Calu3 (cell line): ENCODE measurements at regions not wholly inside any gene's neighbourhood (a gene's known extent, or its start where the extent isn't known, plus 50 kb on each side); places are given as distances from the start of the nearest gene placed in this dataset.

Experiments
- BruUV-seq: library from RNA; stranded (reverse); fragments of 400-500 nt; replicated peaks from 2 replicates; lab custom pipeline; 2021; lab: Mats Ljungman, UMichigan
- CTCF ChIA-PET: fragments of 300-600 bp; sonication (Branson Sonifier 250); formaldehyde crosslinking; loops from one replicate; lab custom pipeline; 2022; ENCODE audit warnings: antibody characterized with exemption; lab: Charles Lee
- DNase-seq: peaks from one replicate; pipeline ENCODE4 v3.0.0; 2022
- H3K27ac Mint-ChIP-seq: one replicate; pipeline ENCODE4 v1.8.0; 2022; ENCODE audit warnings: mixed read lengths; ENCODE audit not compliant: unreplicated experiment
- H3K27me3 Mint-ChIP-seq: one replicate; pipeline ENCODE4 v1.8.0; 2022; ENCODE audit warnings: mixed read lengths; ENCODE audit not compliant: unreplicated experiment
- H3K36me3 Mint-ChIP-seq: one replicate; pipeline ENCODE4 v1.8.0; 2022; ENCODE audit warnings: mild to moderate bottlenecking, moderate library complexity, mixed read lengths; ENCODE audit not compliant: insufficient read depth, unreplicated experiment
- H3K4me1 Mint-ChIP-seq: one replicate; pipeline ENCODE4 v1.8.0; 2022; ENCODE audit warnings: mild to moderate bottlenecking, low read depth, mixed read lengths; ENCODE audit not compliant: unreplicated experiment
- H3K4me3 Mint-ChIP-seq: one replicate; pipeline ENCODE4 v1.8.0; 2022; ENCODE audit warnings: mild to moderate bottlenecking, low read depth, moderate library complexity, mixed read lengths; ENCODE audit not compliant: unreplicated experiment
- H3K9me3 Mint-ChIP-seq: one replicate; pipeline ENCODE4 v1.8.0; 2022; ENCODE audit warnings: low read depth, mixed read lengths; ENCODE audit not compliant: unreplicated experiment
- intact Hi-C: fragments of 100-400 bp; cut with micrococcal nuclease; formaldehyde crosslinking; loops from one replicate; pipeline ENCODE4 v1.10.0; 2022; ENCODE audit not compliant: unreplicated experiment
- TF ChIP-seq, protein P1 (sequence below): fragments of 200-600 bp; IDR thresholded peaks from one replicate; pipeline ENCODE4 v1.8.0; 2022; ENCODE audit warnings: antibody characterized with exemption; ENCODE audit not compliant: unreplicated experiment

DNA sequence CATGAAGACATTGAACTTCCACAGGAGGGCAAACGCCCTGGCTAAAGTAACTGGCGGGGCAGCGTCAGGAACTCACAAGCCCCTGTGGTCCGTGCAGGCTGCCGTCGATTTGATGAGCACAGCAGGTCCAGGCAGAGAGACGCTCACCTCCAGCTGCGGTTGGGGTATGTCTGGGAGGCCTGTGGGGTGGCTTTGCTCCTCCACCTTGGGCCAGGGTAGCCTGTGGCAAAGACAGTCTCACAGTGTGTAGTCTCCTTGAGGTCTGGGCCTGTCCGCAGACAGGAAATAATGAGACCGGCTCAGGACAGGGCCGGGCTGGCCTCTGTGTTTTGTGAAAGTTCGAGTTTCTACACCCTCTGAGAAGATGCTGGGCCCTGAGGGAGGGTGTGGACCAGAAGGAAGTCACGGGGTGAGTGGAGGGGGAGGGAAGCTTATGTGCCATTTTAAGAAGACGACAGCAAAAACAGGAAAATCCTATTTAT is 103.3 kb downstream of the METRNL start:
- no TSS peak for BruUV-seq
- peaks cover under 1% of the 10 kb centered on the region for H3K9me3 Mint-ChIP-seq
- no peak for DNase-seq
- H3K36me3 Mint-ChIP-seq: peaks cover 4% of the 10 kb centered on the region
- TF ChIP-seq, protein P1, sequence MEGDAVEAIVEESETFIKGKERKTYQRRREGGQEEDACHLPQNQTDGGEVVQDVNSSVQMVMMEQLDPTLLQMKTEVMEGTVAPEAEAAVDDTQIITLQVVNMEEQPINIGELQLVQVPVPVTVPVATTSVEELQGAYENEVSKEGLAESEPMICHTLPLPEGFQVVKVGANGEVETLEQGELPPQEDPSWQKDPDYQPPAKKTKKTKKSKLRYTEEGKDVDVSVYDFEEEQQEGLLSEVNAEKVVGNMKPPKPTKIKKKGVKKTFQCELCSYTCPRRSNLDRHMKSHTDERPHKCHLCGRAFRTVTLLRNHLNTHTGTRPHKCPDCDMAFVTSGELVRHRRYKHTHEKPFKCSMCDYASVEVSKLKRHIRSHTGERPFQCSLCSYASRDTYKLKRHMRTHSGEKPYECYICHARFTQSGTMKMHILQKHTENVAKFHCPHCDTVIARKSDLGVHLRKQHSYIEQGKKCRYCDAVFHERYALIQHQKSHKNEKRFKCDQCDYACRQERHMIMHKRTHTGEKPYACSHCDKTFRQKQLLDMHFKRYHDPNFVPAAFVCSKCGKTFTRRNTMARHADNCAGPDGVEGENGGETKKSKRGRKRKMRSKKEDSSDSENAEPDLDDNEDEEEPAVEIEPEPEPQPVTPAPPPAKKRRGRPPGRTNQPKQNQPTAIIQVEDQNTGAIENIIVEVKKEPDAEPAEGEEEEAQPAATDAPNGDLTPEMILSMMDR: no peak
- CTCF ChIA-PET: interaction anchor here (0.8 kb wide), 1 partner anchor 10 kb away, joined by 8 read pairs; no protein-coding TSS in a partner anchor
- H3K27me3 Mint-ChIP-seq: peaks cover 53% of the 10 kb centered on the region
- H3K4me1 Mint-ChIP-seq: no peaks in the 10 kb centered on the region
- no peak overlapping the region for H3K27ac Mint-ChIP-seq
- intact Hi-C loops: no loop called here
- no peak overlapping the region for H3K4me3 Mint-ChIP-seq

DNA sequence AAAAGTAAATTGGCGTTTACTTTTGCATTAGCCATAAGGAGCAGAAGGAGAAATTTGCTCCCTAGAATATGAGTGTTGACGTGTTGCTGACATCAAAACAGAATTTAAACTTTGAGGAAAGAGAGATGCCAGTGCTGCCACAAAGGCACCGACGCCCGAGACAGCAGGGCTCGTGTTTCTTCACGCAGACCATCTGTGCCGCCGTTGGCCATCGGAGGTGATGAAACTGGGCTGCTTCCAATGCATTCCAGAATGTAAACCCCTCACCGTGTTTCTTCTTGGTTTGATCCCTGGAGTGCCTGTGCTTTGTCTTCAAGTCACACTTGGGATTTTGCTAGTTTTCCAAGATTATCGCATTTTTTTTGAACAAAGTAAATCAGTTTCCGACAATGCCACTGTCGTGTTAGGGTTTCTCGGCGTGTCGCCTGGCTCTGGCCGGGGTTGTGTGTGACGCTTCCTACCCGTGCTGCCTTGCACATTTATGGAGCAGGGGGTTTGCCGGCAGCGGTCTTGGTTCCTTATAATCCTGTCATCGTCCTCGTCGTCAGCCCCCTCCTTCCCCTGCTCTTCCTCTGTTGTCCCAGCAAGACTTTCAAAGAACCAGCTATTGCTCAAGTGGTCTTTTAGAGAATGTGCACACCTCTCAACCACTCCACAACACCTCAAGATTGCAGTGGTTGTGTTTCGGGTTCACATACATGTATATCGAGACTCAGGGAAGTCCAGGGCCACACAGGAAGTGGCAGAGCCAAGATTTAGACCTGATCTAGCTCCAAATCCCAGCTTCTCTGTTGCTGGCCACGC is 103.9 kb downstream of the METRNL start:
- intact Hi-C loops: no loop called here
- peaks cover 4% of the 10 kb centered on the region for H3K36me3 Mint-ChIP-seq

DNA sequence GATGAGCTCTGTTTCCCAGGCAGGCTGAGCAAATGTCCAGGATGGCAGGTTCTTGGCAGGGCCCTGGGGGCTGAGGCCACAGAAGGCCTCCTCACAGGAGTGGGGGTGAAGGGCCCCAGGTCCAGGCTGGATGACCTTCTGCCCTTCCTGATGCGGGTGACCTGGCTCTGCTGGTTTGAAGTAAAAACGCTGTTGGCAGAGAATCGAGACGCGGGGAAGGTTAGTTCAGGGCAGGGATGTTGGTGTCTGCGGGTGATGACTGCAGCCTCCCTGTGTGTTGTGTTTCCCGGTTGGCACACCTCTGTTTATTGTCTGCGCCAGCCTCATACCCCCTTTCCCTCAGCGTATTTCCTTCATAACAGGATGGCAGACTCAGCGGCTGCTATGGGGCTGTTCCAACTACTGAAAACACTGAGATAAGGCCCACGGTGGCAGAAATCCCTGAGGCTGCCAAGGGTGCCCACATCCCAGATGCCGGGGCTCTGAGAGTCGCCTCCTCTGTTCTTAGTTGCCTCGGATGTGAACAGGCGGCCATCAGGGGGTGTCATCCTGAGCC is 104.6 kb downstream of the METRNL start:
- Mint-ChIP-seq H3K27ac (no peak overlapping the region), H3K27me3 (peaks cover 53% of the 10 kb centered on the region), H3K9me3 (peaks cover 8% of the 10 kb centered on the region), H3K4me3 (no peak overlapping the region), H3K36me3 (peaks cover 4% of the 10 kb centered on the region), H3K4me1 (no peaks in the 10 kb centered on the region)
- TF ChIP-seq, protein P1: no peak
- CTCF ChIA-PET: no interaction called here
- BruUV-seq: no TSS peak
- intact Hi-C loops: no loop called here
- no peak for DNase-seq

More for the DNA sequence above, 103.9 kb downstream of the METRNL start:
- TF ChIP-seq, protein P1: no peak
- peaks cover 53% of the 10 kb centered on the region for H3K27me3 Mint-ChIP-seq
- CTCF ChIA-PET: no interaction called here
- no peak overlapping the region for H3K4me3 Mint-ChIP-seq
- no peak for DNase-seq
- no peak overlapping the region for H3K27ac Mint-ChIP-seq
- H3K4me1 Mint-ChIP-seq: no peaks in the 10 kb centered on the region
- BruUV-seq: no TSS peak
- peaks cover 3% of the 10 kb centered on the region for H3K9me3 Mint-ChIP-seq

DNA sequence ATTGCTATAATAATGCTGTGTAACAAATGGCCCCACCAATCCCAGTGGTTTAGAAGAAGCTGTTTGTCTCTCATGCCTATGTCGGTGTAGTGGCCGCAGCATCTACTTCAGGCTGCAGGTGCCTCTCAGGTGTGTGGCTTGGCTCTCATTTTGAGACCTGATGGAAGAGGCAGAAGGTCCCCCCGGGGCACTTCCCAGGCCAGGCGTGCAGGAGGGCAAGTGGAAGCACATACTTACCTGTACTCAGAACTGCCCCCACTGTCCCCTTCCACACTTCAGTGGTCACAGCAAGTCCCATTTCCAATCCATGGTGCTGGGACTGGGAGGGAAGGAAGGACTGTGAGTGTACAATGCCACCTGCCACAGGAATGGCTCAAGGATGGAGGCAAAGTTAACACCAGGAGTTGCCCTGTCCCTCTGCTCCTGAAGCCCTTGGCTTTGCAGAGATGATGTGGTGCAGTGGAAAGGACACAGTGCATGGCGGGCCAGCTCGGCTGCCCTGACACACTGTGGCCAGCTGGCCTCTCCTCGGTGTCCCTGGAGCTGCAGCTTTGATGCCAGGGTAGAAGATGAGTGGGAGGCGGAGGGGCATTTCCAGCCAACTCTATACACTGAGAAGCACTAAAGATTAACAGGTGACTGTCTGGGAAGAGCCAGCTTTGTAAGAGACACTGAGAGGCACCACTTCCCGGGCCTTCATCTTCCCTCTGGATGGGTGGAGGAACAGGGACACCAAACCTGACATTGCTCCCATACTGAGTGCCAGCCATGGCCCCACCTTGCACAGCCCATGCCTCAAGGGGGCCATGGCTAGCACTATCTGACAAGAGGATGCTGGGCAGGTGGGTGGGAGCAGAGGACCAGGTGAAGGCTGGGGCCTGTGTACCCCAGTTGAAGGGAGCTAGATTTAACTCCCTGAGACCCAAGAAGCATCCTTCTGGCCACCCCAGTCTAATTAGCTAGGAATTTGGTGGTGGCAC is 105.9 kb downstream of the METRNL start:
- Mint-ChIP-seq H3K9me3 (peaks cover 10% of the 10 kb centered on the region), H3K36me3 (peaks cover 4% of the 10 kb centered on the region), H3K27ac (no peak overlapping the region), H3K27me3 (peaks cover 56% of the 10 kb centered on the region), H3K4me1 (no peaks in the 10 kb centered on the region), H3K4me3 (no peak overlapping the region)
- no TSS peak for BruUV-seq
- intact Hi-C loops: no loop called here
- CTCF ChIA-PET: interaction anchor here (0.6 kb wide), 1 partner anchor 423 kb away, joined by 3 read pairs; no protein-coding TSS in a partner anchor
- TF ChIP-seq, protein P1: no peak
- no peak for DNase-seq
